GM18511 (cell line): ENCODE measurements at regions not wholly inside any gene's neighbourhood (a gene's known extent, or its start where the extent isn't known, plus 50 kb on each side); places are given as distances from the start of the nearest gene placed in this dataset.
"Not testable (repeated sequence)": the region's sequence is repeated elsewhere in the genome, so short reads cannot be mapped to it uniquely, and the experiment has no call there.

Experiments
- ATAC-seq: cut with Tn5 transposase; IDR thresholded peaks from one replicate; pipeline ENCODE4 v1.9.1; 2021; ENCODE audit warnings: mild to moderate bottlenecking, moderate library complexity; ENCODE audit not compliant: unreplicated experiment

DNA sequence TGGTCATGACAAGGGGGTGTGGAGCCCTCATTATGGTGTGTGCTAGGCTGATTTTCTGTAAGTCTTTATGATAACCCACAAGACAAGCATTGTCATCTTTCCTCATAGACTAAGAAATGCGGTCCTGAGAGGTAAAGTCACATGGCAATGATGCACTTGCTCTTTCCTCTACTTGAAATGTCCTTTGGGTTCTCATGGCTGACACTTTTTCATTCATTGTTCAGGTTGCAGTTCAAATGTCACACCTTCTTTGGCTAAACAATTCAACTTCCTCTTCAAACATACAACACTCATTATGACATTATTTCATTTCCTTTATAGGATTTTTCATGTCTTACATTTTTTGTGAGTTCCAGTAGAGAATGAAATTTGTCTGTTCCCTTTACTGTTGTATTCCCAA is 323.6 kb upstream of the PRR16 start:
- no peak for ATAC-seq

DNA sequence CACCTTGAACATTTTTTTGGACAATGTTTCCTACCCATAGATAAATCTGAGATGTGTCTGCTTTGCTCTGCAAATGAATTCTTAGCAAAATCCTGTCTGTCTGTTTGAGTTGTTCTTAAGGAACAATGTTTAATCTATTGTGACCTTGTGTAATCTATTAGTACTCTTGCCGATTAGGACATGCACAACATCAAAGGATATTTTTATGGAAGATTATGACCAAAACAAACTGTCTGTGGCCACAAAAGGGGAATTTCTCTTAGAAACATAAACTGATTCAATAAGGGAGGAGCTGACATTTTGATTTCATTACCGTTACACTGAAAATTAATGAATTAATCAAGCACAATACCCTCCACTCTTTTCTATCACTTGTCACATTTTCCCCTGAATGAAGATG is 323.0 kb upstream of the PRR16 start:
- ATAC-seq: no peak

DNA sequence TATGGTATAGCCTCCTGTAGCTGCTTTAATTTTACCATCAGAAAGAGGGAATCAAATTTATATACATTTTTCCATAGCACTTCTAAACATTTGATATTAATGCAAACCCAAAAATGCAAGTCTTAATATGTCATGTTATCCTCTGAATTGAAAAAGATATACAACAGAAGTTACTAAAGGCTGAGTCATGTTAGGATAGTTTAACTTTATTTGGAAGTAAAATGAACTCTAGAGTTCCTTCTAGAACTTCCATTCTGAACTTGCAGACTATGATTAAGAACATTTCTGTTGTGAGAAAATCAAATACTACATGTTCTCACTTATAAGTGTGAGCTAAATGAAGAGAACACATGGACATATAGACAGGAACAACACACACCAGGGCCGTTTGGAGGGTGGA is 317.3 kb upstream of the PRR16 start:
- ATAC-seq: no peak

DNA sequence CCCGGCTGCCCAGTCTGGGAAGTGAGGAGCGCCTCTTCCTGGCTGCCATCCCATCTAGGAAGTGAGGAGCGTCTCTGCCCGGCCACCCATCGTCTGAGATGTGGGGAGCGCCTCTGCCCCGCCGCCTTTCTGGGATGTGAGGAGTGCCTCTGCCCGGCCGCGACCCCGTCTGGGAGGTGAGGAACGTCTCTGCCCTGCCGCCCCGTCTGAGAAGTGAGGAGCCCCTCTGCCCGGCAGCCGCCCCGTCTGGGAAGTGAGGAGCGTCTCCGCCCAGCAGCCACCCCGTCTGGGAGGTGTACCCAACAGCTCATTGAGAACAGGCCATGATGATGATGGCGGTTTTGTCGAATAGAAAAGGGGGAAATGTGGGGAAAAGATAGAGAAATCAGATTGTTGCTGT is 316.2 kb upstream of the PRR16 start:
- ATAC-seq: not testable (repeated sequence)

DNA sequence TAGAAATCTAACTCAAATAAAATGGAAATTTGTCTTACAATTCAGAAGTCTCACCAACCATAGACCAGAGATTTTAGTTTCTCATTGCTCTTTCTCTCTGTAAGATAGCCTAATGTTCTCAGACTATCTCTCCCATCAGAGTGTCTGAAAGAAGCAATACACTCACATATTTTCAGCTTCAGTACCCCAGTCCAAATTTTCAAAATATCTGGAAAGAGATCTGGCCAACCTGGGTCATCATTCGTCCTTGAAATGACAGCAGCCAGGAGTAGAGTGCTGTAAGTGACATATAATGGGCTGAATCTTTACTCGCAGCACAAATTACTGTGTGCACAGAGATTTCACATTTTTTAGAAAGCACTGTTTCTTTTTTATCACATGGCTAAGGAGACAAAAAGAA is 313.3 kb upstream of the PRR16 start:
- no peak for ATAC-seq

DNA sequence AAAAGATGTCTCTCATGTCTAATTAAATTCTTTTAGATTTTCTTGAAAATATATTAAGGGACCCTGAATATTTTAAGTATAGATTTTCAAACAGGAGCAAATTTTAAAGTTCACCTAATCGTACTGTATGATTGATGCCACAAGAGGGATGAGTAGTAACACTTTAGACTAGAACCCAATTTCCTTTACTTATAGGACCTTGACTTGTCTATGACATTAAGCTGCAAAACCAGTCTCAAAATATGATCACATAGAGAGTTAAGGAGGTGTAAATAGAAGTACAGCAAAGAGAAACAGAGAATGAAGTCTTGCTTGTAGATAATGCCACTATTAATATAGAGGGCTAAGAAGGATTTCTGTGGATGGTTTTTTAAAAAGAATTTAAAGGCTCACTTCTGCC is 312.9 kb upstream of the PRR16 start:
- no peak for ATAC-seq

DNA sequence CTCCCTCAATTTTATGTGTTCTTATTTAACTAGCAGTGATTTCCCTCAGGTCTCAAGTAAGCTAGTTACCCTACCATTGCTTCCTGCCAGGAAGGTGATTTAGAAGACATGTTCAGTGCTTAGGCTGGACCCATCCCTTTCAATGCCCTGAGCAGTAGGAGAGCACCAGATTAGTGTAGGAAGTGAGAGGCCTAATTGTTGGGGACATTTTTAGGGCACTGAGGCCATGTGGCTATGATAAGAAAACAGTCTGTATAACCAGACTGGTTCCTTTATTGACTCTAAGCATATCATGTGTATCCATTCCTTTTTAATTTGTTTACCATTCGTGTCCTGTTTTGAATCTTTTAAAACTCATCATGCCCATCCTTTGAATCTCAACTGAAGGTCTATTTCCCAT is 312.3 kb upstream of the PRR16 start:
- no peak for ATAC-seq

DNA sequence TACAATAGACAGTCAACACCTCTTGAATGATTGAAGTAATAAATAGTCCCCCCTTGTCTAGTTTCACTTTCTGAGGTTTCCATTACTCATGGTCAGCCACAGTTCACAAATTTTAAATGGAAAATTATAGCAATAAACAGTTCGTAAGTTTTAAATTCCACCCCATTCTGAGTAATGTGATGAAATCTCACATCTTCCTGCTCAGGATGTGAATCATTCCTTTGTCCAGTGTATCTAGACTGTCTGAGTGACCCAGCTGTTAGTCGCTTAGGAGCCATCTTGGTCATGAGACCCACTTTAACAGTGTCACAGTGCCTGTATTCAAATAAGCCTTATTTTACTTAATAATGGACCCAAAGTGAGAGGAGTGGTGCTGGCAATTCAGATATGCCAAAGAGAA is 311.6 kb upstream of the PRR16 start:
- no peak for ATAC-seq

DNA sequence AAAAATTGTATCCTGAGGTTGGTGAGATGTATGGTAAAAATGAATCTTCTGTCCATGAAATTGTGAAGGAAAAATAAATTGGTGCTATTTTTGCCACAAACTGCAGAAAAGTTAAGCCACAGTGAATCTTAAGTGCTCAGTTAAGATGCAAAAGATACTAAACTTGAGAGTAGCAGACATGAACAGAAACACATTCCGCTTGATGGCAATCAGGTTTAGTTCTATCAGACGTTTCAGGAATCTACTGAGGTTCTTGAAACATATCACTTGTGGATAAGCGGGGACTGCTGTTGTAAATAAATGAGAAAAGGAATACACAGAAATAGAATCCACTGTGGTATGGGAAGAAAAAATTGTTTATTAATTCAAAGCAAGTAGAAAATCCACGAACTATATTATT is 311.2 kb upstream of the PRR16 start:
- no peak for ATAC-seq

DNA sequence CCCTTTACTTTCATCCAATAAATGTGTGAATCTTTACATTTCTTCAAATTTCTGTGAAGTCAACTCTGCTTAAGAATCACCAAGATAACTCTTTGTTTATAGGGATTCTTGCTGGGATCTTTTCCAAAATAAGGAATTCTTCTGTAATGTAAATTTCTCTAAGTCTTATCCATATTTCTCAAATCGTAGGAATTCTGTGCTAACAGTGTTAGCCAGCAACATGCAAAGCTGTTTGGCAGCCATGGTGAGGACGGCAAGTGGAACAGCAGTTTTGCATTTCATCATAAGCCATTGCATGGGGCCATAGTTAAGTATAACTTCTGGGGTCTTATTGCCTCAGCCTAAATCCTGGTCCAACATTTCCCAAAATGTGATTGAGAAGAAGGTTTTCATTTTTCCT is 310.5 kb upstream of the PRR16 start:
- ATAC-seq: no peak

DNA sequence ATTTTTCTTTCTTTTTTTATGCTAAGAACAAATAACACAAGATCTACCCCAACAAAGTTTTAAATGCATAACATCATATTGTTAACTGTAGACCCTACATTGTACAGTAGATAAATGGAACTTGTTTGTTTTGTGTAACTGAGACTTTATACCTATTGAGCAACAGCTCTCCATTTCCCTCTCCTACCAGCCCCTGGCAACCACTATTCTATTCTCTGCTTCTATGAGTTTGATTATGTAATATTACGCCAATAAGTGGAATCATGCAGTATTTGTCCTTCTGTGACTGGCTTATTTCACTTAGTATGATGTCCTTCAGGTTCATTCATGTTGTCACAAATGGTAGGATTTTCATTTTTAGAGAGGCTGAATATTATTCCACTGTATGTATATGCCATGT is 308.2 kb upstream of the PRR16 start:
- no peak for ATAC-seq

DNA sequence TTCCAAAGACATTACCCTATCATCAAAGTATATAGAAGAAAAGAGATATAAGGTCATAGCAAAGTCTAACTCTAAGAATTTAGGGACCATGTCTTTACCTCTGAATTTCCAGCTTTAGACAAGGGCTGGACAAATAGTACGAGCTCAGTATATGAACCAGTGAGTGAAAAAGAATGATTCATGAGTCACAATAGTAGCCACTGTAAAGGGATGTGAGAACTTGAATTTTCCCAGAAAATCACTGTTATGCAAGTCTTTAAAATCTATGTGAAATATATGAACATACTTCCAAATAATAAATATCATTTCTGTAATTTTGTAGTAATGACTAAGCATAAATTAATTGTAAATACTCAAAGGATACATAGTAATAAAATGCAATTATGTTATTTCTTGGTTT is 305.9 kb upstream of the PRR16 start:
- ATAC-seq: no peak

DNA sequence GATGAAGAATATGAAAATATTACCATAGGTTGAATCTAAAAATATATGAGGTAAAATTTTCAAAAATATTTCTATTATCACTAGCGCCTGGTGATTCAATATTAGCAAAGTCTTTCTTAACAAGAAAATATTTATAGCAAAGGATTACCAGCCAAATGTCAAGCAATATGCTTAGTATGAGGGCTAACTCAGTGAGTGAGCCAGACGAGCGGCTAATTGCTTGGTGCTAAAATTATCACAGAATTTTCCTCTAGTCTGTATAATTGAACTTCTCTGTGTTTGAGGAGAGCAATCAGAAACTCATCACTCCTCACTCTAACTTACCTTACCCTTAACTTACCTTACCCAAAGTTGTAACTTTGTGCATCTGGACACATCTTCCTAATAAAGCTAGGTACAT is 304.9 kb upstream of the PRR16 start:
- ATAC-seq: no peak

DNA sequence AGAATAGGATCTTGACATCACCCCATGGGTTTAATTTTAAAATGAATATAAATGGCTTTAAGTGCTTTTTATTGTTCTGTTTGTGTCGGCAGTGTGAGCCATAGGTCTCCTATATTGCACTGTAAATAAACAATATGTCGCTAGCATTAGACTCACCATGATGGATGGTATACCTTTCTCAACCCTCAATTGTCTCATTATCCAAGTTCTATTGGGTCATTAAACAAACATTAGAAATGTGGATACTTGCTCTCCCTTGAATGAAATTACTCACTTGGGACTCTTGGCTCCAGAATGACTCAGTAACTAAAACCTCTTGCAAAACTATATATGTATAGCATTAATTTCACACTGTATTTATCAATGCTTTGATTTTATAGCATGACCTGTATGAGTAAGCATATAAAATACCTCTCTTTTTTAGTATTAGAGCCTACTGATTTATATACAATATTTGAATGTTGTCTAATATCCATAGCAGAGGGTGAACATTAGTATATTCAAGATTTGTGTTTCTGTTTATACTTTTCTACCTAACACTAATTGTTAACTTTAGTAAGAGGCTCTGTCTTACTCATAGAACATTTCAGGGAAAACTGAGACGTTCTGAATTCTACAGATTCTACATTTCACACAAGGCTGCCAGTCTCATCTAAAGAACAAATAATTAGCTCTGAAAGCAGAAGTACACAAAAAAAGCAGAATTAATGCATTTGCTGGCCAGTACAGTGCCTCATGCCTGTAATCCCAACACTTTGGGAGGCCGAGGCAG is 303.8 kb upstream of the PRR16 start:
- ATAC-seq: no peak

DNA sequence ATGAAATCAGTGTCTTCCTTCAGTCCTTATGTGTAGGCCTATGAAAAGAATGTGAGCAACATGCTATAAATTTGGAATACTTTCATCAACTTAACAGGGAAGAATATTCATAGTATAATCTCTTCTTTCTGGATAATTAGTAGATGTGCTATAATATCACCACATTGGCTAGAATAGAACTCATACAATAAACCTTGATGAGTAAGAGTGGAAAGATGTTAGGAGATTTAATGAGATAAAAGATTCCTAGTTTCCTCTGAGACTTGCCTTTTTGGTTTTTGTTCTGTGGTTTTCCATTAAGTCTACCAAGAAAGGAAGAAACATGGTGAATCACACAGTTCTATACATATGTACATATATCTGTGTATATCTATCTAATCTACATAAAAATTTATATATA is 301.8 kb upstream of the PRR16 start:
- no peak for ATAC-seq

DNA sequence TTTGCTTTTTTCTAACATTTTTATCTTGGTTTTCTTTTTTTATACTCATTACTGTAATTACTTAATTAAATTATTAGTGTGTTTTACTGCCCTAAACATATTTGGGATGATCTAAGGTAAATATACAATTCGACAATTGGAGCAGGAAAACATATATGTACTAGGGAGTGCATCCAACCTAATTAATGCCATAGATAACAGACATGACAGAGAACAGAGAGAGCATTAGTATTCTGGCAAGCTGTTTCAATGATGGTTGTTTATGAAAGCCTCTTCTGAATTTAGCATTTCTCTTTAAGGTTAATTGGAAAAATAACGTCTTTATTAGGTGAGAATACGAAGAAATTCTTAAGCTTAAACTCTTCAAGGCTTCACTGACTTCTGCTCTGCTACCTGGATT is 300.1 kb upstream of the PRR16 start:
- ATAC-seq: no peak

DNA sequence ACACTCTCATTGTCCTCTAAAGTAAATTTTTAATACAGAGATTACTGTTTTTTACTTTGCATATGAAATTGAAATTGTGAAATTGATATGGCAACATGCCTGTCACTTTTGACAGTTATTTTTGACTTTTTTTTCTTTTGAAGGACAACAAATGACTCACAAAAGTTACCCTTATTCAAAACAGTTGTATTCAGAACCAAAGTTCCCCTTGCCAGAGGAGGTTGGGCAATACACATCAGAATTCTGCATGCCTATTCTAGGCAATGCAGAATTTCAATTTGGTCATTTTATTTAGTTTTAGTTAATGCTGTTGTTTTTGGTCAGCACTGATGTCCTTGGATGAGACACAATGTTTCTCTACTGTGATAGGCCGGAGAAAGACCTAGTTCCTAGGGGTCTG is 299.1 kb upstream of the PRR16 start:
- no peak for ATAC-seq

DNA sequence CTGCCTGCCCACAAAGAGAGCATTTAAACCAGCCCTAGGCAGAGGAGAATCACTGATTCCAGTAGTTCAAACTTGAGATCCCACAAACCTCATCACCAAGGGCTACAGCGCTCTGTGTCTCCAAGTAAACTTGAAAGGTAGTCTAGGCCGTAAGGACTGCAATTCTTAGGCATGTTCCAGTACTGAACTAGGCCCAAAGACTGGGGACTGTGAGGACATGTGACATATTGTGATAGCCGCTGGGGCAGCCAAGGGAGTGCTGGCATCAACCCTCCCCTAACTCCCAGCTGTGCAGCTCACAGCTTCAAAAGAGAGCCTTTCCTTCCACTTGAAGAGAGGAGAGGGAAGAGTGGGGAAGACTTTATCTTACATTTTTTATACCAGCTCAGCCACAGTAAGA is 291.0 kb upstream of the PRR16 start:
- no peak for ATAC-seq

DNA sequence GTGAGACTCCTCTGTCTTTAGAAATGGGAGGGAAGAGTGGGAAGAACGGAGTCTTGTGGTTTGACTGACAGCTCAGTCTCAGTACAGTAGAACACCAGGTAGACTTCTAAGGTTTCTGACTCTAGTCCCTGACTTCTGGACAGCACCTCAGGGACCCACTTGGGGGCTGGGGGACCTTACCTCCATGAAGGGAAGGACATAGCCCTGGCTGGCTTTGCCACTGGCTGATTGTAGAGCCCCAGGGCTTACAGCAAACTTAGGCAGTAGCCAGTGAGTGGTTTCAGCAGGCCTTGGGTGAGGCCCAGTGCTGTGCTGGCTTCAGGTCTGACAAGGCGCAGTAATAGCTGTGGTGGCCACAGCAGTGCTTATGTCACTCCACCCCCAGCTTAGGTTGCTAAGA is 290.0 kb upstream of the PRR16 start:
- no peak for ATAC-seq

DNA sequence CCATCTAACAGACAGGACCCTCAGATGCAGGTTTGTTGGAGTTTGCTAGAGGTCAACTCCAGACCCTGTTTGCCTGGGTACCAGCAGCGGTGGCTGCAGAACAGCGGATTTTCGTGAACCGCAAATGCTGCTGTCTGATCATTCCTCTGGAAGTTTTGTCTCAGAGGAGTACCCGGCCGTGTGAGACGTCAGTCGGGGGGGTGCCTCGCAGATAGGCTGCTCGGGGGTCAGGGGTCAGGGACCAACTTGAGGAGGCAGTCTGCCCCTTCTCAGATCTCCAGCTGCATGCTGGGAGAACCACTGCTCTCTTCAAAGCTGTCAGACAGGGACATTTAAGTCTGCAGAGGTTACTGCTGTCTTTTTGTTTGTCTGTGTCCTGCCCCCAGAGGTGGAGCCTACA is 282.9 kb upstream of the PRR16 start:
- ATAC-seq: not testable (repeated sequence)

DNA sequence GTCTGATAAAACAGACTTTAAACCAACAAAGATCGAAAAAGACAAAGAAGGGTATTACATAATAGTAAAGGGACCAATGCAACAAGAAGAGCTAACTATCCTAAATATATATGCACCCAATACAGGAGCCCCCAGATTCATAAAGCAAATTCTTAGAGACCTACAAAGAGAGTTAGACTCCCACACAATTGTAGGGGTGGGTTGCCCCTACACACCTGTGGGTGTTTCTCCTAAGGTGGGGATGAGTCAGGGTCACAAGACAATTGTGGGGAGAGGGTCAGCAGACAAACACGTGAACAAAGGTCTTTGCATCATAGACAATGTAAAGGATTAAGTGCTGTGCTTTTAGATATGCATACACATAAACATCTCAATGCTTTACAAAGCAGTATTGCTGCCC is 269.4 kb upstream of the PRR16 start:
- ATAC-seq: not testable (repeated sequence)

DNA sequence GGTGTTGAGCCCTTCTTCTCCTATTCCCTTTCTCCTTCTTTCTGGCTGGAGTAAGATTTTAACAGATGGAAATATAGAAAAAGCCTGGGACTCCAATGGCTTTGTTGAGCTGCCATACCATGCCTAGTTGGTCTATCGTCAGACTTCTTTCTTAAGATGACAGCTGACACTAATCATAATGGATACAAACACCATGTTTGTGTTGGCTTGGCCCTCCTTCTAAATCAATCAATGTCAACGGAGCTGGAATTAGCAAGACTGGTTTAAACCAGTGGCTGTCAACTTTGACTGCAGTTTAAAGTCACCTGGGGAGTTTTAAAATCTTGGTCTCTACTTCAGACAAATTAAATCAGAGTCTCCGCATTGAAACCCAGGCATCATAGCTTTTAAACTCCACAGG is 264.5 kb upstream of the PRR16 start:
- ATAC-seq: no peak

DNA sequence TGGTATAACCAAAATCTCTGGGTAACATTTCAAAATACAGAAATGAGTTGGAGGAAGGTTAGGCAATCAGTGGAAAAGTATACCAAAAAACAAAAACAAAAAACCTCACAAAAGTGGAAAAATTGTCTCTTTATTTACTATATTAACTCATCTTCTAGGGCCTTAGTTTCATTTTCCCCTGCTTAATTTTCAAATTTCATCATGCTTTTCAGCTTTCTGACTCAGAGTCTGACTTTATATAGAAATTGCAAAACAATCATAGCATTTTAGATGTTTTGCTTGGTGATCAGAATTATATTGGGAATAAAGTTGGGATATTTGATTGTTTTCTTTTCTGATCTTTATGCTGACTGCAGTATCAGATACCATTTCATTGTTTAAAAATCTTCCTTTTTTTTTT is 257.0 kb upstream of the PRR16 start:
- ATAC-seq: no peak
